ENCODE measurements at regions not wholly inside any gene's neighbourhood (a gene's known extent, or its start where the extent isn't known, plus 50 kb on each side); places are given as distances from the start of the nearest gene placed in this dataset.
"Not testable (repeated sequence)": the region's sequence is repeated elsewhere in the genome, so short reads cannot be mapped to it uniquely, and the experiment has no call there.

- TF ChIP-seq CTCF (IDR thresholded peaks at IDR 0.05; ENCODE audit: control extremely low read depth in 1 of 3, insufficient read depth in 1 of 3, low read depth in 1 of 3, low read length in 3 of 3); EZH2 (IDR thresholded peaks at IDR 0.05; ENCODE audit: low read depth, low read length, severe bottlenecking); FOSL1 (IDR thresholded peaks at IDR 0.05; ENCODE audit: insufficient read depth, low read depth, low read length); CREB1 (IDR thresholded peaks at IDR 0.05); KDM1A (IDR thresholded peaks at IDR 0.05; ENCODE audit: borderline replicate concordance, low read length); MAFK (IDR thresholded peaks at IDR 0.05; ENCODE audit: low read depth, low read length): not testable (repeated sequence)
- TF ChIP-seq, protein P1, sequence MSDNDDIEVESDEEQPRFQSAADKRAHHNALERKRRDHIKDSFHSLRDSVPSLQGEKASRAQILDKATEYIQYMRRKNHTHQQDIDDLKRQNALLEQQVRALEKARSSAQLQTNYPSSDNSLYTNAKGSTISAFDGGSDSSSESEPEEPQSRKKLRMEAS (IDR thresholded peaks at IDR 0.05): not testable (repeated sequence)
These were observed 157.7 kb downstream of the SH3BP4 start for GRCh38 chr2:235109561-235109960.
